GM23248 (cell line): ENCODE measurements at regions not wholly inside any gene's neighbourhood (a gene's known extent, or its start where the extent isn't known, plus 50 kb on each side); places are given as distances from the start of the nearest gene placed in this dataset.

Experiments
- DNase-seq: peaks from one replicate; pipeline ENCODE4 v3.0.0-alpha.2; 2015
- H2AFZ ChIP-seq: fragments of 200-600 bp; sonication (generic); 2 replicates; pipeline ENCODE4 v1.6.1; 2016; ENCODE audit warnings: antibody characterized with exemption
- H3F3A ChIP-seq: fragments of 200-600 bp; sonication (generic); 2 replicates; pipeline ENCODE4 v1.6.1; 2016; ENCODE audit warnings: mild to moderate bottlenecking, antibody characterized with exemption, mixed run types; ENCODE audit not compliant: insufficient read depth
- H3K27ac ChIP-seq: fragments of 200-600 bp; sonication (generic); 2 replicates; pipeline ENCODE4 v1.5.1; 2016; ENCODE audit warnings: mild to moderate bottlenecking
- H3K27me3 ChIP-seq: fragments of 200-600 bp; sonication (generic); replicated peaks from 2 replicates; pipeline ENCODE4 v1.6.1; 2016; ENCODE audit warnings: mild to moderate bottlenecking; ENCODE audit not compliant: insufficient read depth
- H3K36me3 ChIP-seq: fragments of 200-600 bp; sonication (generic); 2 replicates; pipeline ENCODE4 v1.6.1; 2016; ENCODE audit warnings: low read depth, mild to moderate bottlenecking
- H3K4me1 ChIP-seq: fragments of 200-600 bp; sonication (generic); 2 replicates; pipeline ENCODE4 v1.6.1; 2016; ENCODE audit warnings: mild to moderate bottlenecking; ENCODE audit not compliant: insufficient read depth
- H3K4me2 ChIP-seq: fragments of 200-600 bp; sonication (generic); one replicate; pipeline ENCODE4 v1.6.1; 2016; ENCODE audit warnings: mild to moderate bottlenecking; ENCODE audit not compliant: unreplicated experiment
- H3K4me3 ChIP-seq: fragments of 200-600 bp; sonication (generic); 2 replicates; pipeline ENCODE4 v1.5.1; 2016; ENCODE audit warnings: mild to moderate bottlenecking
- H3K79me2 ChIP-seq: fragments of 200-600 bp; sonication (generic); 2 replicates; pipeline ENCODE4 v1.6.1; 2016; ENCODE audit warnings: mild to moderate bottlenecking; ENCODE audit not compliant: insufficient read depth
- H3K9ac ChIP-seq: fragments of 200-600 bp; sonication (generic); 2 replicates; pipeline ENCODE4 v1.6.1; 2016; ENCODE audit warnings: mild to moderate bottlenecking
- H3K9me2 ChIP-seq: fragments of 200-600 bp; sonication (generic); 2 replicates; pipeline ENCODE4 v1.6.1; 2016; ENCODE audit warnings: mixed run types, mild to moderate bottlenecking, moderate library complexity; ENCODE audit not compliant: insufficient read depth
- H3K9me3 ChIP-seq: fragments of 200-600 bp; sonication (generic); one replicate; pipeline ENCODE4 v1.6.1; 2017; ENCODE audit warnings: low read depth
- H4K20me1 ChIP-seq: fragments of 200-600 bp; sonication (generic); 2 replicates; pipeline ENCODE4 v1.6.0; 2016; ENCODE audit not compliant: insufficient read depth
- EZH2 ChIP-seq: fragments of 200-600 bp; sonication (generic); IDR thresholded peaks from 2 replicates; pipeline ENCODE4 v1.6.1; 2018; ENCODE audit warnings: antibody characterized with exemption, mild to moderate bottlenecking; ENCODE audit not compliant: insufficient read depth, poor library complexity, severe bottlenecking
- EZH2phosphoT487 ChIP-seq: fragments of 200-600 bp; sonication (generic); IDR thresholded peaks from 2 replicates; pipeline ENCODE4 v1.6.1; 2018; ENCODE audit warnings: antibody characterized with exemption, moderate library complexity, mild to moderate bottlenecking, low read depth; ENCODE audit not compliant: insufficient read depth
- WGBS, 2 experiments: methylation state at CpG; one replicate each; pipeline ENCODE4 v1.1.6; 2015 to 2017; ENCODE audit warnings: low lambda C conversion rate in 2 of 2, low coverage in 1 of 2; ENCODE audit errors: missing lambda C conversion rate in 2 of 2; 5-methylcytosine and 5-hydroxymethylcytosine counted together
- in situ Hi-C: fragments of 300-500 bp; cut with MboI; formaldehyde crosslinking; loops from 2 replicates; pipeline ENCODE4 v1.15.0; 2020

DNA sequence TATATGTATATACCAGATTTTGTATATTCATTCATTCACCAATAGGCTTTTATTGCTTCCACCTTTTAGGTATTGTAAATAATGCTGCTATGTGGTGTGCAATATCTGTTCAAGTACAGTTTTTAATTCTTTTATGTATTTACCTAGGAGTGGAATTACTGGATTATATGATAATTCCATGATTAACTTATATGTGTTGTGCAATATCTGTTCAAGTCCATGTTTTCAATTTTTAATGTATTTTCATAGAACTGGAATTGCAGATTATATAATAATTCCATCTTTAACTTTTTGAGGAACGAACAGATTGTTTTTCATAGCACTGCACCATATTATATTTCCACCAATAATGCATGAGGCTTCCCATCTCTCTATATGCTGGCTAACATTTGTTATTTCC, 50.6 kb upstream of the L3MBTL4 start:
- no peak overlapping the region for H3K4me3 ChIP-seq
- H4K20me1 ChIP-seq = no peaks in the 10 kb centered on the region
- no peak overlapping the region for H3K27ac ChIP-seq
- H3K36me3 ChIP-seq = no peaks in the 10 kb centered on the region
- H3K27me3 ChIP-seq = no peaks in the 10 kb centered on the region
- no peak overlapping the region for H3K9ac ChIP-seq
- no peaks in the 10 kb centered on the region for H3K9me2 ChIP-seq
- no peaks in the 10 kb centered on the region for H3K4me1 ChIP-seq
- 25 to 26% methylated on average over 1 of the region's 1 CpG for whole genome bisulfite sequencing, 2 experiments
- no peak overlapping the region for H3K4me2 ChIP-seq
- H2AFZ ChIP-seq = no peak overlapping the region
- DNase-seq = no peak
- H3K79me2 ChIP-seq = no peaks in the 10 kb centered on the region
- no peaks in the 10 kb centered on the region for H3K9me3 ChIP-seq
- H3F3A ChIP-seq = no peaks in the 10 kb centered on the region
- TF ChIP-seq EZH2phosphoT487 (no peak), EZH2 (no peak)
- in situ Hi-C loops = no loop called here

DNA sequence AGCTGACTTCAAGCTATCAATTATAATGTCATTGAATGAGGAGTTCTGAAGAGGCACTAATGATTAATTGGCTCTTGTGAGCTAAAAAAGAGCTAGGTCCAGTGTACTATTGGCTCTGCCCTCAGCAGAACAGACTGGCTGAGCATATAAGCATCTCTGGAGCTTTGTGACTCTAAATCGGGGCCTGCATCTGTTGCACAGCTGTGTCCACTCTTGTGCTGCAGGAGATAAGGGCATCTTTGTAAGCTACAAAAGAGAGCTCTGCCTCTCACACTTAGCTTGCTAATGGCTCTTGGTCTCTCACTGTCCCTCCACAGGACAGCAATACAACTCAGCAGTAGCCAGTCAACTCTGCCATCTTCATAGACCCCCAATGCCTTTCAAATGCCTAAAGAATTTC, 61.5 kb upstream of the L3MBTL4 start:
- no peak overlapping the region for H3K4me2 ChIP-seq
- no peaks in the 10 kb centered on the region for H3K9me2 ChIP-seq
- H3K9me3 ChIP-seq = no peaks in the 10 kb centered on the region
- H3F3A ChIP-seq = no peaks in the 10 kb centered on the region
- H4K20me1 ChIP-seq = no peaks in the 10 kb centered on the region
- H3K36me3 ChIP-seq = no peaks in the 10 kb centered on the region
- no peaks in the 10 kb centered on the region; the same call in 1 of the 2 replicates for H3K27me3 ChIP-seq
- no peaks in the 10 kb centered on the region for H3K4me1 ChIP-seq
- WGBS, 2 experiments = 0 to 6% methylated on average over 1 of the region's 1 CpG
- TF ChIP-seq EZH2 = no peak
- TF ChIP-seq EZH2phosphoT487 = no peak
- no peaks in the 10 kb centered on the region for H3K79me2 ChIP-seq
- H3K4me3 ChIP-seq = no peak overlapping the region
- no peak overlapping the region for H2AFZ ChIP-seq
- in situ Hi-C loops = no loop called here
- no peak overlapping the region for H3K9ac ChIP-seq
- no peak for DNase-seq
- H3K27ac ChIP-seq = no peak overlapping the region

DNA sequence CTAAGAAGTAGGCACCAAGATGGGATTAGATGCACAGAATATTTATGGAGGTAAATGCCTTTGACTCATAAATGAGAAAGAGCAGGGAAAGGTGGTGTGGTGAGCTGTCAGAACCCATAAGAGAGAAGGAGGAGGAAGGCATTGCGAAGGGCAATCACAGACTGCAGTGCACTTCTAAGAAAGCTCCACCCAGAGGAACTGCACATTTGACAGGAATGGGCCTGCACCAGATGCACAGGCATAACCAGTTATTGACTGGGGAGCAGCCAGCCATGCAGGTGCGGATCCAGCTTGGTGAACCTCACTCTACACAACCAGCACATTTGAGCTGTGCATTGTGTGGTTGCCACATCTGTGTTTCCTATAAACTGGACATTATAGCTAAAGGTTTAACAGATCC, 62.2 kb upstream of the L3MBTL4 start:
- no peaks in the 10 kb centered on the region for H3K79me2 ChIP-seq
- no peaks in the 10 kb centered on the region for H3K9me3 ChIP-seq
- no peak overlapping the region for H3K9ac ChIP-seq
- no peaks in the 10 kb centered on the region; the same call in 1 of the 2 replicates for H3K27me3 ChIP-seq
- H4K20me1 ChIP-seq = no peaks in the 10 kb centered on the region
- TF ChIP-seq EZH2phosphoT487 (no peak), EZH2 (no peak)
- in situ Hi-C loops = no loop called here
- no peaks in the 10 kb centered on the region for H3K4me1 ChIP-seq
- H3K27ac ChIP-seq = no peak overlapping the region
- DNase-seq = no peak
- H3K9me2 ChIP-seq = no peaks in the 10 kb centered on the region
- no peak overlapping the region for H2AFZ ChIP-seq
- no peaks in the 10 kb centered on the region for H3F3A ChIP-seq
- H3K4me2 ChIP-seq = no peak overlapping the region
- H3K4me3 ChIP-seq = no peak overlapping the region
- H3K36me3 ChIP-seq = no peaks in the 10 kb centered on the region
- 38 to 51% methylated on average over 2 of the region's 2 CpGs for WGBS, 2 experiments

DNA sequence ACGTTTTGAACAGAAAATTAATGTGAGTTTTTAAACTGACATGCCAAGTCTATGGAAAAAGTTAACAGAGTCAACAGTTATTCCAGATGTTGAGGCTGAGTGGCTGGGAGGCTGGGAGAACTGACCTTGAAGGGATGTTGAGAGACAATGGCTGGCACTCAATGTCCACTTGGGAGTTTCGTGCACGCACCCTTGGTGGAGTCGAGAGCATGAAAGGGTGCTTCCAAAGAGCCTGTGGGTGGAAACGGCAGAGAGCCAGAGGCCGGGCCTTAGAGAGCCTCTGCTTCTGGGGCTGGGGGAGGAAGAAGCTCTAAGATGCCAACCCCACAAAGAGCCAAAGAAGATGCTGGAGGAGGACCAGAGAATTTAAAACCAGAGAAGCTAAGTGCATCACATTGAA, 63.4 kb upstream of the L3MBTL4 start:
- Histone ChIP-seq H3F3A (no peaks in the 10 kb centered on the region), H3K36me3 (no peaks in the 10 kb centered on the region), H3K9ac (no peak overlapping the region), H4K20me1 (no peaks in the 10 kb centered on the region), H3K4me2 (no peak overlapping the region), H3K4me1 (no peaks in the 10 kb centered on the region), H3K27ac (no peak overlapping the region), H3K9me3 (no peaks in the 10 kb centered on the region), H3K4me3 (no peak overlapping the region), H2AFZ (no peak overlapping the region), H3K27me3 (no peaks in the 10 kb centered on the region; the same call in 1 of the 2 replicates), H3K9me2 (no peaks in the 10 kb centered on the region), H3K79me2 (no peaks in the 10 kb centered on the region)
- 2 to 3% methylated on average over 6 of the region's 6 CpGs for WGBS, 2 experiments
- TF ChIP-seq EZH2 = no peak
- TF ChIP-seq EZH2phosphoT487 = no peak
- in situ Hi-C loops = no loop called here
- no peak for DNase-seq

DNA sequence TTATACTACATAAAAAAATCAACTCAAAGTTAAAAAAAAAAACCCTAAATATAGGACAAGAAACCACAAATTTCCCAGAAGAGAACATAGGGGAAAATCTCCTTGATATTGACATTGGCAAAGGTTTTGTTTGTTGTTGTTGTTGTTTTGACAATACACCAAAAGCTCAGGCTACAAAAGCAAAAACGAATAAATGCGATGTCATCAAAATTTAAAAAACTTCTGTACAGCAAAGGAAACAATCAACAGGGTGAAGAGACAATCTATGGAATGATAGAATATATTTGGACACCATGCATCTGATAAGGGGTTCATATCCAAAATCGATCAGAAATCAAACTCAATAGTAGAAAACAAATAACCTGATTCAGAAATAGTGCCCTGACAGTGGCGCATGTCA, 65.0 kb upstream of the L3MBTL4 start:
- WGBS, 2 experiments = 74 to 75% methylated on average over 4 of the region's 4 CpGs
- TF ChIP-seq EZH2phosphoT487 (no peak), EZH2 (no peak)
- in situ Hi-C loops = loop anchor here (10.0 kb wide), 1 partner anchor 605 kb away; no protein-coding TSS in a partner anchor
- no peaks in the 10 kb centered on the region for H3K4me1 ChIP-seq
- H3K79me2 ChIP-seq = no peaks in the 10 kb centered on the region
- H3K4me3 ChIP-seq = no peak overlapping the region
- no peaks in the 10 kb centered on the region; the same call in 1 of the 2 replicates for H3K27me3 ChIP-seq
- no peak overlapping the region for H3K4me2 ChIP-seq
- no peaks in the 10 kb centered on the region for H3K36me3 ChIP-seq
- H3K9me3 ChIP-seq = no peaks in the 10 kb centered on the region
- H3K27ac ChIP-seq = no peak overlapping the region
- H3F3A ChIP-seq = no peaks in the 10 kb centered on the region
- no peaks in the 10 kb centered on the region for H3K9me2 ChIP-seq
- DNase-seq = no peak
- H2AFZ ChIP-seq = no peak overlapping the region
- H4K20me1 ChIP-seq = no peaks in the 10 kb centered on the region
- H3K9ac ChIP-seq = no peak overlapping the region
